Lower leg skin (tissue), 4 donors: ENCODE measurements at regions not wholly inside any gene's neighbourhood (a gene's known extent, or its start where the extent isn't known, plus 50 kb on each side); places are given as distances from the start of the nearest gene placed in this dataset.

Experiments
- DNase-seq, 2 donors: peaks; one replicate each; pipeline ENCODE4 v3.0.0-alpha.2; 2019; ENCODE audit warnings: low spot score in 2 of 2
- H3K4me3 ChIP-seq: fragments of 200-600 bp; sonication (generic); 2 replicates; pipeline ENCODE4 v1.5.1; 2017; ENCODE audit warnings: mild to moderate bottlenecking, low read depth; ENCODE audit not compliant: poor library complexity, severe bottlenecking
- POLR2A ChIP-seq, 2 donors: fragments of 450-650 bp; IDR thresholded peaks; one replicate each; pipeline ENCODE4 v1.6.1; 2016 to 2017; ENCODE audit warnings: antibody characterized with exemption in 2 of 2, mild to moderate bottlenecking in 1 of 2, moderate library complexity in 1 of 2
- WGBS, 2 donors: methylation state at CpG; one replicate each; pipeline ENCODE4 v1.1.5; 2018; 5-methylcytosine and 5-hydroxymethylcytosine counted together
- intact Hi-C: fragments of 100-400 bp; cut with DNase I; formaldehyde crosslinking; loops from one replicate; pipeline ENCODE4 v1.15.0; 2023; ENCODE audit warnings: low total_unique reads
- TF ChIP-seq, protein P1 (sequence below), 3 donors: fragments of 450-650 bp; IDR thresholded peaks; one replicate each; pipeline ENCODE4 v1.5.1; 2016; ENCODE audit warnings: antibody characterized with exemption in 3 of 3, mild to moderate bottlenecking in 3 of 3, moderate library complexity in 2 of 3

DNA sequence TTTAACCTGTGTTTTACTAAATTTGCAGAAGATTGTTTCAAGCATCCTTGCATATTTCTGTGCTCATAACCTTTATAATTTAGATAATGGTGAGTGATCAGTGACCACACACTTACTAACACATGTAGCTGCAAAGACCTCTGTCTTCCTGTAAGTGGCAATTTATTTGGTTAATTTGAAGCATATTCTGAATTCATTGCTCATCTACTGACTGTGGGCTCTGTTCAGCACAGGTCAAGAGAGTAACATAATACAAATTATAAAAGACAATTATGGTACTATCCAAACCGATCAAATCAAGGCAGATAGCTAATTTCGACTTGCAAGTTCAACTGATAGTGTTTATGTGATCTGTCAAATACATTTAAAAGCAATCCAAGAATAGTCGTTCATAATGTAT lies 223.9 kb upstream of the FAM98A start:
- H3K4me3 ChIP-seq = no peak overlapping the region
- TF ChIP-seq, protein P1, sequence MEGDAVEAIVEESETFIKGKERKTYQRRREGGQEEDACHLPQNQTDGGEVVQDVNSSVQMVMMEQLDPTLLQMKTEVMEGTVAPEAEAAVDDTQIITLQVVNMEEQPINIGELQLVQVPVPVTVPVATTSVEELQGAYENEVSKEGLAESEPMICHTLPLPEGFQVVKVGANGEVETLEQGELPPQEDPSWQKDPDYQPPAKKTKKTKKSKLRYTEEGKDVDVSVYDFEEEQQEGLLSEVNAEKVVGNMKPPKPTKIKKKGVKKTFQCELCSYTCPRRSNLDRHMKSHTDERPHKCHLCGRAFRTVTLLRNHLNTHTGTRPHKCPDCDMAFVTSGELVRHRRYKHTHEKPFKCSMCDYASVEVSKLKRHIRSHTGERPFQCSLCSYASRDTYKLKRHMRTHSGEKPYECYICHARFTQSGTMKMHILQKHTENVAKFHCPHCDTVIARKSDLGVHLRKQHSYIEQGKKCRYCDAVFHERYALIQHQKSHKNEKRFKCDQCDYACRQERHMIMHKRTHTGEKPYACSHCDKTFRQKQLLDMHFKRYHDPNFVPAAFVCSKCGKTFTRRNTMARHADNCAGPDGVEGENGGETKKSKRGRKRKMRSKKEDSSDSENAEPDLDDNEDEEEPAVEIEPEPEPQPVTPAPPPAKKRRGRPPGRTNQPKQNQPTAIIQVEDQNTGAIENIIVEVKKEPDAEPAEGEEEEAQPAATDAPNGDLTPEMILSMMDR (IDR thresholded peaks at IDR 0.05) = no peak
- TF ChIP-seq POLR2A (IDR thresholded peaks at IDR 0.05) = no peak
- DNase-seq = no peak
- intact Hi-C loops = no loop called here
- 78 to 81% methylated on average over 3 of the region's 3 CpGs for WGBS, 2 donors

- no peak for DNase-seq
- TF ChIP-seq, protein P1 (IDR thresholded peaks at IDR 0.05) = no peak
- no peak for TF ChIP-seq POLR2A (IDR thresholded peaks at IDR 0.05)
- H3K4me3 ChIP-seq = no peak overlapping the region
- intact Hi-C loops = no loop called here
- WGBS, 2 donors = 58 to 60% methylated on average over 2 of the region's 2 CpGs
Measured at GRCh38 chr2:33812707-33813106, 213.6 kb upstream of the FAM98A start.

DNA sequence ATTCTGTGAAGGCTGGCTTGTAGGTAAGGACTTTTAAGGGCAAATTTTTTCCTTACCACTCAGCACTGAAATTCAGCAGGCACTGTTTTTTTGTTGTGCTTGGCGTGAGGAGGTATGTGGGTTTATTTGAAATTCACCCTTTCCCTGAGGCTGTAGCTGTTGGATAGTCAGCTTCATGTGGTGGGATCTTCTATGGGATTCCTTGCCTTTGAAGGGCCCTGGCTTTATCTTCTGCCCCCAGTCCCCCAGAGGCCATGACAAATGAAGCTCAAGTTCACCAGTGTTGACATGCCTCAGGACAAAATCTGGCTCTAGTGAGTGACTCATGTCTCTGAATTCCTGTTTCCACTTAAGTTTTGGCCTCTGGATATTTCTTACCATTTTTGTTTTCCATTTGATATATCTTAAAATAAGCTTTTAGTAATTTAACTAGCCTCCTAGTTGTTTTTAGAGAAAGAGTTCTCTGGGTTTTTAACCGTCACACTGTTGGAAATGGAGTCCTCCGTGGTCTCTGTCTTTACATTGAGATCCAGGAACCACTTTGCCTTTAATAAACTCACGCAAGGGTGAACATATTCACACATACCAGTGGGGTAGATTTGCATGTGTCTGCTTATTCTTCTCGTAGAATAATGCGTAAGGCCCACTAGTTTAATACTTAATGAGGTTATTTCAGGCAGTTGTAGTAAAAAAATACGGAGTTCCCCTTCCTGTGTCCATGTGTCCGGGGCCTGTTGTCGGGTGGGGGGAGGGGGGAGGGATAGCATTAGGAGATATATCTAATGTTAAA lies 211.1 kb upstream of the FAM98A start:
- TF ChIP-seq POLR2A (IDR thresholded peaks at IDR 0.05) = no peak
- TF ChIP-seq, protein P1 (IDR thresholded peaks at IDR 0.05) = no peak
- WGBS, 2 donors = 58 to 61% methylated on average over 9 of the region's 9 CpGs
- intact Hi-C loops = no loop called here
- DNase-seq = no peak
- H3K4me3 ChIP-seq = no peak overlapping the region

DNA sequence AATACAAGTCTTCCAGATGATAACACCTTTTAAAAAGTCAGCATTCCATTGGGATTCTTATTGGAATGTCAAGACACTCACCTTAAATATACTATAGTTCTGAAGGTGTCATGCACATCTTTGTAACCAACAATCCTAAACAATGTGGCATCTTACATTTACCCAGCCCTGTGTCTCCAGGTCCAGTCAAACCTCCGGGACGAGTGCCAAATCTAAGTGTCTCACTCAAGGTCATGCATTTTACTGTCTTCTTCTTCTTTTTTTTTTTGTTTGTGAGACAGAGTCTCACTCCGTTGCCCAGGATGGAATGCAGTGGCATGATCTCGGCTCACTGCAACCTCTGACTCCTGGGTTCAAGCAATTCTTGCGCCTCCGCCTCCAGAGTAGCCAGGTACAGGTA lies 206.9 kb upstream of the FAM98A start:
- intact Hi-C loops = no loop called here
- TF ChIP-seq, protein P1 (IDR thresholded peaks at IDR 0.05) = no peak
- TF ChIP-seq POLR2A (IDR thresholded peaks at IDR 0.05) = no peak
- 80 to 83% methylated on average over 6 of the region's 6 CpGs for WGBS, 2 donors
- no peak overlapping the region for H3K4me3 ChIP-seq
- no peak for DNase-seq

DNA sequence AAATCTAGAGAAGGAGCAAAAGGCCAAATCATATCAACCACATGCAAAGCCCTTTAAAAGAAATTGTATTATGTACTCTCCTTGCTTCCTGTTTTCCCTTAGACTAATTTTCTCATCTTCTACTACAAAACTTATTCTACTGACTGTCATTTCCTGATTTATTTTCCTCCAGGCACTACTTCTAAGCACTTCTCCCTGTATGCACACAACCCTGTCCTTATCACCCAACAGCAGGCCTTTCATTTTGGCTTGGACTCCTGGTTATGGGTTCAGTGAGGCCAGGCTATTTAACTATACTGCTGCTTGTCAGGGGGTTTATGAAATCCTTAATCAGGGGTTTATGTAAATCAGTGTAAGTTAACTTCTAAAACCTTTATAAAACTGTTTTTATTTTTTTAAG lies 205.1 kb upstream of the FAM98A start:
- intact Hi-C loops = no loop called here
- TF ChIP-seq, protein P1 (IDR thresholded peaks at IDR 0.05) = no peak
- DNase-seq = no peak
- H3K4me3 ChIP-seq = no peak overlapping the region

GRCh38 chr2:33796511-33796910 lies 197.4 kb upstream of the FAM98A start:
- TF ChIP-seq, protein P1 (IDR thresholded peaks at IDR 0.05) = no peak
- no peak for TF ChIP-seq POLR2A (IDR thresholded peaks at IDR 0.05)
- 81 to 82% methylated on average over 2 of the region's 2 CpGs for WGBS, 2 donors
- H3K4me3 ChIP-seq = no peak overlapping the region
- intact Hi-C loops = no loop called here
- no peak for DNase-seq
